Activated B cell treated with CpG ODN at 0.5 μM for 24 hours (primary cell): ENCODE measurements at regions not wholly inside any gene's neighbourhood (a gene's known extent, or its start where the extent isn't known, plus 50 kb on each side); places are given as distances from the start of the nearest gene placed in this dataset.

Experiments
- ATAC-seq: fragments of 200-7000 bp; cut with Tn5 transposase; one replicate; pipeline ENCODE4 v1.10.0; 2021; ENCODE audit warnings: low read depth, mild to moderate bottlenecking, moderate library complexity
- CTCF ChIA-PET: fragments of 350-600 bp; sonication (Branson Sonifier 250); formaldehyde crosslinking; loops from one replicate; lab custom pipeline; 2021; ENCODE audit warnings: antibody characterized with exemption; lab: Charles Lee
- POLR2A ChIA-PET: fragments of 350-600 bp; sonication (Branson Sonifier 250); formaldehyde crosslinking; loops from one replicate; lab custom pipeline; 2021; ENCODE audit warnings: antibody characterized with exemption; lab: Charles Lee
- DNase-seq: peaks from one replicate; pipeline ENCODE4 v3.0.0; 2022
- H3K27ac Mint-ChIP-seq: one replicate; pipeline ENCODE4 v1.8.0; 2020; ENCODE audit warnings: mixed read lengths
- H3K27me3 Mint-ChIP-seq: one replicate; pipeline ENCODE4 v1.8.0; 2021; ENCODE audit warnings: mixed read lengths
- H3K36me3 Mint-ChIP-seq: one replicate; pipeline ENCODE4 v1.8.0; 2021; ENCODE audit warnings: low read depth, mixed read lengths
- H3K4me1 Mint-ChIP-seq: one replicate; pipeline ENCODE4 v1.8.0; 2021; ENCODE audit warnings: mixed read lengths
- H3K4me3 Mint-ChIP-seq: one replicate; pipeline ENCODE4 v1.8.0; 2020; ENCODE audit warnings: mild to moderate bottlenecking, mixed read lengths
- H3K9me3 Mint-ChIP-seq: one replicate; pipeline ENCODE4 v1.8.0; 2020; ENCODE audit warnings: mixed read lengths
- intact Hi-C: fragments of 100-400 bp; cut with micrococcal nuclease; formaldehyde crosslinking; loops from one replicate; pipeline ENCODE4 v1.15.1; 2024
- TF ChIP-seq, protein P1 (sequence below): fragments of 200-600 bp; IDR thresholded peaks from one replicate; pipeline ENCODE4 v1.8.0; 2022; ENCODE audit warnings: antibody characterized with exemption, mild to moderate bottlenecking

DNA sequence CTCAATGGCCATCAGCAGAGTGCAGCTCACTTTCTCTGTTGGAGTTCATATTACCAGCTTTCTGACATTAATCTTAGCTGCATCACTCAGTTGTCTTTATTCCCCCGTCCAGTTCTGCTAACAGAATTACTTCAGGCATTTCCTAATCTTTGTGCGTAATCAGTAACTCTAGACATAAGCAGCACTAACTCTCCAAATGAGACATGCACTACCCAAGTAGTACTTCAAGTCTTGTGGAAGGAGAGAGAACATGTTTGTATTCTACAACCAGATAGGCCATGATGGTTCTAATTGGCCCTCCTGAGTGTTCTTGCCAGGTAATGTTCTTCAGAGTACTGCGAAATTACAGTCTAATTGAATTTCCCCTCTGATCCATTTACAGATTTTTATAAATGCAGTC is 448.5 kb upstream of the RPS6KA3 start:
- intact Hi-C loops, result no loop called here
- Mint-ChIP-seq H3K4me1 (no peaks in the 10 kb centered on the region), H3K27me3 (no peaks in the 10 kb centered on the region), H3K36me3 (no peaks in the 10 kb centered on the region), H3K9me3 (peaks cover 2% of the 10 kb centered on the region), H3K4me3 (no peak overlapping the region), H3K27ac (no peak overlapping the region)
- ATAC-seq (no peak), DNase-seq (no peak)
- TF ChIP-seq, protein P1, sequence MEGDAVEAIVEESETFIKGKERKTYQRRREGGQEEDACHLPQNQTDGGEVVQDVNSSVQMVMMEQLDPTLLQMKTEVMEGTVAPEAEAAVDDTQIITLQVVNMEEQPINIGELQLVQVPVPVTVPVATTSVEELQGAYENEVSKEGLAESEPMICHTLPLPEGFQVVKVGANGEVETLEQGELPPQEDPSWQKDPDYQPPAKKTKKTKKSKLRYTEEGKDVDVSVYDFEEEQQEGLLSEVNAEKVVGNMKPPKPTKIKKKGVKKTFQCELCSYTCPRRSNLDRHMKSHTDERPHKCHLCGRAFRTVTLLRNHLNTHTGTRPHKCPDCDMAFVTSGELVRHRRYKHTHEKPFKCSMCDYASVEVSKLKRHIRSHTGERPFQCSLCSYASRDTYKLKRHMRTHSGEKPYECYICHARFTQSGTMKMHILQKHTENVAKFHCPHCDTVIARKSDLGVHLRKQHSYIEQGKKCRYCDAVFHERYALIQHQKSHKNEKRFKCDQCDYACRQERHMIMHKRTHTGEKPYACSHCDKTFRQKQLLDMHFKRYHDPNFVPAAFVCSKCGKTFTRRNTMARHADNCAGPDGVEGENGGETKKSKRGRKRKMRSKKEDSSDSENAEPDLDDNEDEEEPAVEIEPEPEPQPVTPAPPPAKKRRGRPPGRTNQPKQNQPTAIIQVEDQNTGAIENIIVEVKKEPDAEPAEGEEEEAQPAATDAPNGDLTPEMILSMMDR, result no peak
- ChIA-PET POLR2A (no interaction called here), CTCF (no interaction called here)

- Mint-ChIP-seq H3K4me1 (no peaks in the 10 kb centered on the region), H3K4me3 (no peak overlapping the region), H3K27ac (no peak overlapping the region), H3K9me3 (peaks cover 2% of the 10 kb centered on the region), H3K36me3 (no peaks in the 10 kb centered on the region), H3K27me3 (no peaks in the 10 kb centered on the region)
- no peak for ATAC-seq
- intact Hi-C loops, result no loop called here
- ChIA-PET CTCF (no interaction called here), POLR2A (no interaction called here)
- no peak for DNase-seq
- TF ChIP-seq, protein P1, result no peak
These were observed 446.1 kb upstream of the RPS6KA3 start for GRCh38 chrX:20712811-20713210.

GRCh38 chrX:20711366-20711765 is 444.7 kb upstream of the RPS6KA3 start:
- POLR2A ChIA-PET, result no interaction called here
- no peaks in the 10 kb centered on the region for H3K36me3 Mint-ChIP-seq
- ATAC-seq (no peak), DNase-seq (no peak)
- no peak overlapping the region for H3K4me3 Mint-ChIP-seq
- H3K9me3 Mint-ChIP-seq, result no peaks in the 10 kb centered on the region
- CTCF ChIA-PET, result no interaction called here
- intact Hi-C loops, result no loop called here
- H3K27ac Mint-ChIP-seq, result no peak overlapping the region
- TF ChIP-seq, protein P1, result no peak
- no peaks in the 10 kb centered on the region for H3K27me3 Mint-ChIP-seq
- no peaks in the 10 kb centered on the region for H3K4me1 Mint-ChIP-seq

DNA sequence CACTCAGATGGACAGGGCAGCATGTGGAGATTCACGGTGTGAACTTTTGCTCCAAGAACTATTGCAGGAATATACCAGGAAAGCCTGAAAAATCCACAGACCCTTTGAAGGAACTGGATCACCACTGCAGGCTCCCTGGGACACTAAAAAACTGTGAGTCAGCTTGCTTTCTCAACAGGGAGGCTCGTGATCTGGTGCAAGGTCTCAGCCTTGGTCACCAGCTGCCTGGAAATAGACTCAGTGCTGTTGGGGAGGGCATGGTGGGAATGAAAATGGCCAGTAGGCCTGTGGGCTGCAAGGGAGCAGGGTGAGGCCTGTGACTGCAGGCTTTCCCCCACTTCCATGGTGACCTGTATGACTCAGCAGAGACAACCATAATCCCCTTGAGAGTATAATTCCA is 426.4 kb upstream of the RPS6KA3 start:
- Mint-ChIP-seq H3K4me1 (no peaks in the 10 kb centered on the region), H3K27ac (no peak overlapping the region), H3K4me3 (no peak overlapping the region), H3K36me3 (no peaks in the 10 kb centered on the region), H3K27me3 (no peaks in the 10 kb centered on the region), H3K9me3 (no peaks in the 10 kb centered on the region)
- DNase-seq (no peak), ATAC-seq (no peak)
- ChIA-PET CTCF (no interaction called here), POLR2A (no interaction called here)
- intact Hi-C loops, result no loop called here
- TF ChIP-seq, protein P1, result no peak

DNA sequence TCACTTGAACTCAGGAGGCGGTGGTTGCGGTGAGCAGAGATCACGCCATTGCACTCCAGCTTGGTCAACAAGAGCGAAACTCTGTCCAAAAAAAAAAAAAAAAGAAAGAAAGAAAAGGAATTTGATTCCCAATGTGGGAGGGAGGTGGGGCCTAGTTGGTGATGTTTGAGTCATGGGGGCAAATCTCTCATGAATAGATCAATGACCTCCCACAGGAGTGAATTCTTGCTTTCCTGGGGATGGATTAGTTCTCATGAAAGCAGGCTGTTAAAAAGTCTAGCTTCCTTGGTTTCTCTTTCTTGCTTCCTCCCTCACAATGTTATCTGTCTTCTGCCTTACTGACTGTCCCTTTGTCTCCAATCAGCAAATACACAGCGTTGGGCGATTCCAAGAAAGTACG is 419.5 kb upstream of the RPS6KA3 start:
- intact Hi-C loops, result no loop called here
- ATAC-seq, result no peak
- H3K36me3 Mint-ChIP-seq, result no peaks in the 10 kb centered on the region
- no peaks in the 10 kb centered on the region for H3K4me1 Mint-ChIP-seq
- CTCF ChIA-PET, result no interaction called here
- no peaks in the 10 kb centered on the region for H3K9me3 Mint-ChIP-seq
- TF ChIP-seq, protein P1, result no peak
- H3K27ac Mint-ChIP-seq, result no peak overlapping the region
- no peak for DNase-seq
- POLR2A ChIA-PET, result no interaction called here
- H3K4me3 Mint-ChIP-seq, result no peak overlapping the region
- H3K27me3 Mint-ChIP-seq, result no peaks in the 10 kb centered on the region
